Endodermal cell (in vitro differentiated cells): ENCODE measurements at regions not wholly inside any gene's neighbourhood (a gene's known extent, or its start where the extent isn't known, plus 50 kb on each side); places are given as distances from the start of the nearest gene placed in this dataset.
"Not testable (repeated sequence)": the region's sequence is repeated elsewhere in the genome, so short reads cannot be mapped to it uniquely, and the experiment has no call there.

ENCODE experiments used
- DNase-seq: peaks from one replicate; pipeline ENCODE4 v3.0.0-alpha.2; 2017
- H3K27ac ChIP-seq: 2 replicates; pipeline ENCODE4 v1.5.1; 2013; ENCODE audit warnings: mild to moderate bottlenecking, low read depth, low read length, moderate library complexity
- H3K27me3 ChIP-seq: 2 replicates; pipeline ENCODE4 v1.6.1; 2013; ENCODE audit warnings: mild to moderate bottlenecking, low read length, moderate library complexity; ENCODE audit not compliant: insufficient read depth, control insufficient read depth, poor library complexity, severe bottlenecking
- H3K36me3 ChIP-seq: 2 replicates; pipeline ENCODE4 v1.7.0; 2013; ENCODE audit warnings: mild to moderate bottlenecking, low read length, moderate library complexity; ENCODE audit not compliant: control insufficient read depth, insufficient read depth
- H3K4me1 ChIP-seq: one replicate; pipeline ENCODE4 v1.7.0; 2013; ENCODE audit warnings: low read length; ENCODE audit not compliant: control insufficient read depth, insufficient read depth
- H3K4me3 ChIP-seq: 2 replicates; pipeline ENCODE4 v1.5.1; 2013; ENCODE audit warnings: mild to moderate bottlenecking, low read length, moderate library complexity
- H3K9ac ChIP-seq: 2 replicates; pipeline ENCODE4 v1.6.1; 2013; ENCODE audit warnings: mild to moderate bottlenecking, low read length, moderate library complexity; ENCODE audit not compliant: poor library complexity, severe bottlenecking; ENCODE audit errors: extremely low read depth
- H3K9me3 ChIP-seq: 2 replicates; pipeline ENCODE4 v1.6.1; 2013; ENCODE audit warnings: mild to moderate bottlenecking, low read length, moderate library complexity; ENCODE audit not compliant: control insufficient read depth
- H3K27ac Mint-ChIP-seq: 2 replicates; pipeline ENCODE4 v1.8.0; 2020; ENCODE audit warnings: mixed read lengths
- H3K27me3 Mint-ChIP-seq: 2 replicates; pipeline ENCODE4 v1.8.0; 2021; ENCODE audit warnings: mild to moderate bottlenecking, mixed read lengths; ENCODE audit not compliant: insufficient read depth
- H3K36me3 Mint-ChIP-seq: 2 replicates; pipeline ENCODE4 v1.8.0; 2020; ENCODE audit warnings: low read depth, mixed read lengths
- H3K4me1 Mint-ChIP-seq: 2 replicates; pipeline ENCODE4 v1.8.0; 2020; ENCODE audit warnings: mixed read lengths
- H3K4me3 Mint-ChIP-seq: 2 replicates; pipeline ENCODE4 v1.8.0; 2020; ENCODE audit warnings: mild to moderate bottlenecking, moderate library complexity, mixed read lengths
- H3K9me3 Mint-ChIP-seq: 2 replicates; pipeline ENCODE4 v1.8.0; 2020; ENCODE audit warnings: mild to moderate bottlenecking, mixed read lengths
- WGBS, 2 experiments: methylation state at CpG; one replicate each; pipeline versions ENCODE4 v1.1.5 to v1.1.7; 2013; ENCODE audit warnings: missing lambda C conversion rate in 2 of 2, mixed read lengths in 1 of 2; ENCODE audit not compliant: insufficient coverage in 1 of 2, insufficient read length in 1 of 2; 5-methylcytosine and 5-hydroxymethylcytosine counted together
- TF ChIP-seq, protein P1 (sequence below): fragments of 200-600 bp; sonication (generic); conservative IDR thresholded peaks from 2 replicates; pipeline ENCODE4 v1.5.0; 2021; ENCODE audit warnings: antibody characterized with exemption, mild to moderate bottlenecking

DNA sequence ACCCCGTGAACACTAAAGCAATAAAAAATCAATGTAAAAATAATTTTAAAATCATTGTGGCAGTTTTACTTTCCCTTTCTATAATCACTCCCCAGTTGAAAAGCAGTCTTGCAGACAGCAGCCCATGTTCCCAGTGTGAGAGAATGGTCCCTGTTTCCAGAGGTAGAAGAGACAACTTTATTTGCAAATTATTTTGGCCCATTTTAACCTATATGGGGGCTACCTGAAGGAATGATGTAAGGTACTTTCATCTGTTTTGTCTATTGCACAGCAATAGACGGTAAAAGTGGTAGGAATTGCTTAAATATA is 559.8 kb downstream of the ZWINT start:
- TF ChIP-seq, protein P1, sequence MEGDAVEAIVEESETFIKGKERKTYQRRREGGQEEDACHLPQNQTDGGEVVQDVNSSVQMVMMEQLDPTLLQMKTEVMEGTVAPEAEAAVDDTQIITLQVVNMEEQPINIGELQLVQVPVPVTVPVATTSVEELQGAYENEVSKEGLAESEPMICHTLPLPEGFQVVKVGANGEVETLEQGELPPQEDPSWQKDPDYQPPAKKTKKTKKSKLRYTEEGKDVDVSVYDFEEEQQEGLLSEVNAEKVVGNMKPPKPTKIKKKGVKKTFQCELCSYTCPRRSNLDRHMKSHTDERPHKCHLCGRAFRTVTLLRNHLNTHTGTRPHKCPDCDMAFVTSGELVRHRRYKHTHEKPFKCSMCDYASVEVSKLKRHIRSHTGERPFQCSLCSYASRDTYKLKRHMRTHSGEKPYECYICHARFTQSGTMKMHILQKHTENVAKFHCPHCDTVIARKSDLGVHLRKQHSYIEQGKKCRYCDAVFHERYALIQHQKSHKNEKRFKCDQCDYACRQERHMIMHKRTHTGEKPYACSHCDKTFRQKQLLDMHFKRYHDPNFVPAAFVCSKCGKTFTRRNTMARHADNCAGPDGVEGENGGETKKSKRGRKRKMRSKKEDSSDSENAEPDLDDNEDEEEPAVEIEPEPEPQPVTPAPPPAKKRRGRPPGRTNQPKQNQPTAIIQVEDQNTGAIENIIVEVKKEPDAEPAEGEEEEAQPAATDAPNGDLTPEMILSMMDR = no peak
- H3K4me3 Mint-ChIP-seq = no peak overlapping the region

DNA sequence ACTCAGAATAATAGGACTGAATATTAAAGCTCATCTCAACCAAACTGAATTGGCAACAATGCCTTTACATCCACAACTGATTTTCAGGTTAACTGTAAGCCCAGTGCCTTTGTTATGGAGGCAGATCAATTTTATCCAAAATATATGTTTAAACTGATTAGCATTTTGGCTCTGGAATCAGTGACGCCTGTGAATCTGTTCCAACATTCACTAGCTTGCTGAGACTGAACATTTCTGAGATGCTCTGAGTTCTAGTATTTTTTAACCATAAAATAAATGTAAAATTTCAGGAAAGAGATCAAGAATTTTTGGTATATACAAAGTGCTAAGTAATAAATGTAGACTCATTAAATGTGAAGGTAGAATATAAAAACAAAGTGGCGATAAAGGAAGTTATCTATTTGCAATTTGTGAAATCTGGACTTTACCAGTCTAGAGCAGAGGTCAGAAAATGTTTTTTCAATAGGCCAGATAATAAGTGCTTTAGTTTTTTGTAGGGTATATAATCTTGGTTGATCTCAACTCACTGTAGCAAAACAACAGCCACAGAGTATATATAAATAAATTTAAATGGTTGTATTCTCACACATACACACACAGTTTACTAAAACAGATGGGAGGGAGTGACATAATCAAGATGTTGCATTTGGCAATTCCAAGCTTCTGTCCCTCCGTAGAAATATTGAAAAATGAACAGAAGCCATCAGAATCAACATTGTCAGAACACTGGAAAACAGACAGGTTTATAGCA is 560.3 kb downstream of the ZWINT start:
- no peak for DNase-seq
- Histone ChIP-seq H3K9ac (no peak overlapping the region), H3K27ac (no peak overlapping the region), H3K4me3 (no peak overlapping the region), H3K9me3 (no peaks in the 10 kb centered on the region), H3K36me3 (no peaks in the 10 kb centered on the region), H3K27me3 (no peaks in the 10 kb centered on the region), H3K4me1 (no peaks in the 10 kb centered on the region)
- TF ChIP-seq, protein P1 = no peak
- Mint-ChIP-seq H3K36me3 (no peaks in the 10 kb centered on the region), H3K9me3 (no peaks in the 10 kb centered on the region), H3K4me3 (no peak overlapping the region), H3K27ac (no peak overlapping the region), H3K4me1 (no peaks in the 10 kb centered on the region), H3K27me3 (no peaks in the 10 kb centered on the region)
- WGBS, 2 experiments = 92 to 100% methylated on average over 2 to 3 of the region's 3 CpGs

More for the DNA sequence above, 559.8 kb downstream of the ZWINT start:
- no peaks in the 10 kb centered on the region for H3K9me3 ChIP-seq
- no peaks in the 10 kb centered on the region for H3K27me3 Mint-ChIP-seq
- no peaks in the 10 kb centered on the region for H3K9me3 Mint-ChIP-seq
- H3K27me3 ChIP-seq = no peaks in the 10 kb centered on the region
- 78% methylated on average over 2 of the region's 2 CpGs; no CpG with 5 or more reads in 1 of the 2 experiments for WGBS, 2 experiments
- H3K36me3 Mint-ChIP-seq = no peaks in the 10 kb centered on the region
- no peak overlapping the region for H3K9ac ChIP-seq
- H3K27ac Mint-ChIP-seq = no peak overlapping the region
- H3K4me1 ChIP-seq = no peaks in the 10 kb centered on the region
- H3K4me3 ChIP-seq = no peak overlapping the region
- DNase-seq = no peak
- no peaks in the 10 kb centered on the region for H3K4me1 Mint-ChIP-seq
- H3K27ac ChIP-seq = no peak overlapping the region
- H3K36me3 ChIP-seq = no peaks in the 10 kb centered on the region

DNA sequence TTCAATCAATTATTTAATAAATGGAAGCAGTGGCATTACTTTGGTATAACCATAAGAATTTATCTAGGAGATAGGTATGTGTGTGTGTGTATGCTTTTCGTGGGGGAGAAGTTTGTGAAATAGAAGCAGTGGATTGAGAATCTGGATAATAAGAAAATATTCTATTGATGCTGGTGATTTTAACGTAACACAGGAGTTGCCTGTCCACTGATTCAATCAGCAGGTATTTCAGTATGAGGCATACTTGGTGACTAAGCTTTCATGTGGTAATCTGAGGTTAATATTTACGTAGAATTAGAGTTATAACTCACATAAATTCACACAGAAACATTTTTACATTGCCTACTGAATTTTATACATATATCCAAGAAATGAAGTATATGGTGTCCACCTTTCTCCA is 568.0 kb downstream of the ZWINT start:
- WGBS, 2 experiments = 85 to 100% methylated on average over 1 to 2 of the region's 3 CpGs
- no peak overlapping the region for H3K27ac Mint-ChIP-seq

DNA sequence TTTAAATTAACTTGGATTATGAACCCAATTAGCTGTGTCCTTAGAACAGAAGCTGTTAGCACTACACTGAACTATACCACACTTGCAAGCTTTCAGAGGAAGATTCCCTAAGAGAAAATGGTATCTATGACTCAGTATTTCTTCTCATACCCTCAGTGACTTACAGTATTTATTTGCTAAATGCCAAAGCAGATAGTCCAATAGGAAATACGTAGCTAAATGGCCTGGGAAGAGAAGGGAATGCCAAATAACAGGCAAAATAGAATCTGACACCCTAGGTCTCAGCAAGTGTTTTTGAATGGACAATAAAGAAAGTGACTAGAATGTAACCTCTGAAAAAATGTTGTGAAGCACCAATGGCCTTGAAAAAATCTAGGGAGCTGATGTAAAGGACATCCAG is 570.8 kb downstream of the ZWINT start:
- H3K27me3 Mint-ChIP-seq, H3K4me1 Mint-ChIP-seq, H3K4me3 ChIP-seq, H3K4me1 ChIP-seq, H3K4me3 Mint-ChIP-seq, H3K27ac ChIP-seq, H3K36me3 ChIP-seq, H3K27ac Mint-ChIP-seq, H3K9me3 Mint-ChIP-seq, DNase-seq, H3K27me3 ChIP-seq, H3K9ac ChIP-seq, H3K9me3 ChIP-seq, H3K36me3 Mint-ChIP-seq: not testable (repeated sequence)
- 77% methylated on average over 1 of the region's 1 CpG; no CpG with 5 or more reads in 1 of the 2 experiments for WGBS, 2 experiments

More for the DNA sequence above, 568.0 kb downstream of the ZWINT start:
- H3K27ac ChIP-seq = no peak overlapping the region
- Mint-ChIP-seq H3K4me3 (no peak overlapping the region), H3K9me3 (peaks cover 2% of the 10 kb centered on the region), H3K4me1 (no peaks in the 10 kb centered on the region), H3K27me3 (no peaks in the 10 kb centered on the region), H3K36me3 (peaks cover 3% of the 10 kb centered on the region)
- H3K27me3 ChIP-seq = no peaks in the 10 kb centered on the region
- no peaks in the 10 kb centered on the region for H3K36me3 ChIP-seq
- TF ChIP-seq, protein P1 = no peak
- no peaks in the 10 kb centered on the region for H3K4me1 ChIP-seq
- no peaks in the 10 kb centered on the region for H3K9me3 ChIP-seq
- no peak for DNase-seq
- no peak overlapping the region for H3K9ac ChIP-seq
- no peak overlapping the region for H3K4me3 ChIP-seq
